ENCODE measurements at regions not wholly inside any gene's neighbourhood (a gene's known extent, or its start where the extent isn't known, plus 50 kb on each side); places are given as distances from the start of the nearest gene placed in this dataset.

- TF ChIP-seq, protein P1, sequence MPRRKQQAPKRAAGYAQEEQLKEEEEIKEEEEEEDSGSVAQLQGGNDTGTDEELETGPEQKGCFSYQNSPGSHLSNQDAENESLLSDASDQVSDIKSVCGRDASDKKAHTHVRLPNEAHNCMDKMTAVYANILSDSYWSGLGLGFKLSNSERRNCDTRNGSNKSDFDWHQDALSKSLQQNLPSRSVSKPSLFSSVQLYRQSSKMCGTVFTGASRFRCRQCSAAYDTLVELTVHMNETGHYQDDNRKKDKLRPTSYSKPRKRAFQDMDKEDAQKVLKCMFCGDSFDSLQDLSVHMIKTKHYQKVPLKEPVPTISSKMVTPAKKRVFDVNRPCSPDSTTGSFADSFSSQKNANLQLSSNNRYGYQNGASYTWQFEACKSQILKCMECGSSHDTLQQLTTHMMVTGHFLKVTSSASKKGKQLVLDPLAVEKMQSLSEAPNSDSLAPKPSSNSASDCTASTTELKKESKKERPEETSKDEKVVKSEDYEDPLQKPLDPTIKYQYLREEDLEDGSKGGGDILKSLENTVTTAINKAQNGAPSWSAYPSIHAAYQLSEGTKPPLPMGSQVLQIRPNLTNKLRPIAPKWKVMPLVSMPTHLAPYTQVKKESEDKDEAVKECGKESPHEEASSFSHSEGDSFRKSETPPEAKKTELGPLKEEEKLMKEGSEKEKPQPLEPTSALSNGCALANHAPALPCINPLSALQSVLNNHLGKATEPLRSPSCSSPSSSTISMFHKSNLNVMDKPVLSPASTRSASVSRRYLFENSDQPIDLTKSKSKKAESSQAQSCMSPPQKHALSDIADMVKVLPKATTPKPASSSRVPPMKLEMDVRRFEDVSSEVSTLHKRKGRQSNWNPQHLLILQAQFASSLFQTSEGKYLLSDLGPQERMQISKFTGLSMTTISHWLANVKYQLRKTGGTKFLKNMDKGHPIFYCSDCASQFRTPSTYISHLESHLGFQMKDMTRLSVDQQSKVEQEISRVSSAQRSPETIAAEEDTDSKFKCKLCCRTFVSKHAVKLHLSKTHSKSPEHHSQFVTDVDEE (CRISPR knock-in tag; IDR thresholded peaks at IDR 0.05), result no peak
- TF ChIP-seq PATZ1 (CRISPR knock-in tag; IDR thresholded peaks at IDR 0.05; ENCODE audit: borderline replicate concordance), result no peak
- no peak for TF ChIP-seq CREB5 (CRISPR knock-in tag; IDR thresholded peaks at IDR 0.05; ENCODE audit: low read depth)
Observed at GRCh38 chr9:91120200-91120599, 241.5 kb downstream of the AUH start.
